Liver (tissue), 8 donors: ENCODE measurements at regions not wholly inside any gene's neighbourhood (a gene's known extent, or its start where the extent isn't known, plus 50 kb on each side); places are given as distances from the start of the nearest gene placed in this dataset.

Experiments
- DNase-seq: peaks from one replicate; pipeline ENCODE4 v3.0.0-alpha.2; 2017; ENCODE audit warnings: low spot score
- H3K27ac ChIP-seq, 2 donors: one replicate each; pipeline ENCODE4 v1.7.0; 2013; ENCODE audit warnings: inconsistent platforms in 2 of 2, low read length in 2 of 2, control low read depth in 1 of 2, low read depth in 1 of 2, mild to moderate bottlenecking in 1 of 2
- H3K27me3 ChIP-seq, 4 donors: one replicate each; pipeline versions ENCODE4 v1.6.1 to v1.7.0; 2013; ENCODE audit warnings: low read length in 3 of 4, inconsistent platforms in 1 of 4, mild to moderate bottlenecking in 1 of 4, moderate library complexity in 1 of 4; ENCODE audit not compliant: control insufficient read depth in 4 of 4, insufficient read depth in 4 of 4
- H3K36me3 ChIP-seq, 4 donors: one replicate each; pipeline versions ENCODE4 v1.6.1 to v1.7.0; 2013; ENCODE audit warnings: low read length in 3 of 4, mild to moderate bottlenecking in 3 of 4, low read depth in 1 of 4, moderate library complexity in 1 of 4; ENCODE audit not compliant: control insufficient read depth in 4 of 4, insufficient read depth in 3 of 4
- H3K4me1 ChIP-seq, 4 donors: one replicate each; pipeline versions ENCODE4 v1.6.1 to v1.7.0; 2013; ENCODE audit warnings: low read length in 3 of 4, mild to moderate bottlenecking in 3 of 4, moderate library complexity in 1 of 4; ENCODE audit not compliant: control insufficient read depth in 4 of 4, insufficient read depth in 4 of 4
- H3K4me3 ChIP-seq, 3 donors: one replicate each; pipeline versions ENCODE4 v1.6.1 to v1.7.0; 2013; ENCODE audit warnings: low read length in 3 of 3, control low read depth in 1 of 3, low read depth in 1 of 3, mild to moderate bottlenecking in 1 of 3
- H3K9ac ChIP-seq, 2 donors: one replicate each; pipeline ENCODE4 v1.7.0; 2013; ENCODE audit warnings: low read length in 2 of 2, mild to moderate bottlenecking in 2 of 2, moderate library complexity in 2 of 2, control low read depth in 1 of 2, low read depth in 1 of 2
- H3K9me3 ChIP-seq, 4 donors: one replicate each; pipeline versions ENCODE4 v1.6.1 to v1.7.0; 2013; ENCODE audit warnings: low read length in 3 of 4; ENCODE audit not compliant: control insufficient read depth in 4 of 4
- EGR1 ChIP-seq, 2 donors: IDR thresholded peaks; 2 replicates each; pipeline ENCODE4 v1.6.1; 2016 to 2018; ENCODE audit warnings: antibody characterized with exemption in 2 of 2, low read depth in 2 of 2
- FOXA1 ChIP-seq: IDR thresholded peaks from 2 replicates; pipeline ENCODE4 v1.6.1; 2016; ENCODE audit warnings: antibody characterized with exemption
- GABPA ChIP-seq, 2 donors: IDR thresholded peaks in 1 of 2; conservative IDR thresholded peaks in 1 of 2; 2 replicates each; pipeline ENCODE4 v1.6.1; 2016; ENCODE audit warnings: antibody characterized with exemption in 2 of 2, mild to moderate bottlenecking in 1 of 2, moderate library complexity in 1 of 2
- HNF4A ChIP-seq, 2 donors: conservative IDR thresholded peaks; 2 replicates each; pipeline ENCODE4 v1.6.1; 2016; ENCODE audit warnings: antibody characterized with exemption in 2 of 2, mild to moderate bottlenecking in 2 of 2
- JUND ChIP-seq, 2 donors: IDR thresholded peaks; 2 replicates each; pipeline ENCODE4 v1.6.1; 2016; ENCODE audit warnings: antibody characterized with exemption in 2 of 2
- NR2F2 ChIP-seq: IDR thresholded peaks from 2 replicates; pipeline ENCODE4 v1.6.1; 2016; ENCODE audit warnings: antibody characterized with exemption
- RAD21 ChIP-seq, 2 donors: IDR thresholded peaks; 2 replicates each; pipeline ENCODE4 v1.6.1; 2016; ENCODE audit warnings: antibody characterized with exemption in 2 of 2, mild to moderate bottlenecking in 2 of 2
- RXRA ChIP-seq, 2 donors: IDR thresholded peaks; 2 replicates each; pipeline ENCODE4 v1.6.1; 2017 to 2018; ENCODE audit warnings: antibody characterized with exemption in 2 of 2, mild to moderate bottlenecking in 1 of 2
- SP1 ChIP-seq: IDR thresholded peaks from 2 replicates; pipeline ENCODE4 v1.6.1; 2018; ENCODE audit warnings: antibody characterized with exemption, mild to moderate bottlenecking
- TAF1 ChIP-seq: conservative IDR thresholded peaks from 2 replicates; pipeline ENCODE4 v1.6.1; 2016; ENCODE audit warnings: antibody characterized with exemption, mild to moderate bottlenecking
- YY1 ChIP-seq: IDR thresholded peaks from 2 replicates; pipeline ENCODE4 v1.6.1; 2016; ENCODE audit warnings: antibody characterized with exemption, mild to moderate bottlenecking
- WGBS: extraction: QIAGEN DNeasy Blood & Tissue Kit; methylation state at CpG from one replicate; pipeline ENCODE4 v1.1.7; 2013; 5-methylcytosine and 5-hydroxymethylcytosine counted together
- TF ChIP-seq, protein P1 (sequence below): IDR thresholded peaks from 2 replicates; pipeline ENCODE4 v1.6.1; 2016; ENCODE audit warnings: antibody characterized with exemption
- TF ChIP-seq, protein P2 (sequence below): IDR thresholded peaks from 2 replicates; pipeline ENCODE4 v1.6.1; 2016; ENCODE audit warnings: antibody characterized with exemption
- TF ChIP-seq, protein P3 (sequence below): IDR thresholded peaks from 2 replicates; pipeline ENCODE4 v1.6.1; 2016; ENCODE audit warnings: antibody characterized with exemption, mild to moderate bottlenecking
- TF ChIP-seq, protein P4 (sequence below): fragments of 150-350 bp; IDR thresholded peaks from 2 replicates; pipeline ENCODE4 v1.5.1; 2017; ENCODE audit warnings: improper control_type of control experiment, low read depth, low read length; ENCODE audit not compliant: missing input control
- TF ChIP-seq, protein P5 (sequence below): IDR thresholded peaks from 2 replicates; pipeline ENCODE4 v1.6.1; 2016; ENCODE audit warnings: antibody characterized with exemption
- donor health status: healthy.
- donor health status: healthy.
- donor health status: healthy.
- donor health status: healthy.
- donor health status: healthy.

DNA sequence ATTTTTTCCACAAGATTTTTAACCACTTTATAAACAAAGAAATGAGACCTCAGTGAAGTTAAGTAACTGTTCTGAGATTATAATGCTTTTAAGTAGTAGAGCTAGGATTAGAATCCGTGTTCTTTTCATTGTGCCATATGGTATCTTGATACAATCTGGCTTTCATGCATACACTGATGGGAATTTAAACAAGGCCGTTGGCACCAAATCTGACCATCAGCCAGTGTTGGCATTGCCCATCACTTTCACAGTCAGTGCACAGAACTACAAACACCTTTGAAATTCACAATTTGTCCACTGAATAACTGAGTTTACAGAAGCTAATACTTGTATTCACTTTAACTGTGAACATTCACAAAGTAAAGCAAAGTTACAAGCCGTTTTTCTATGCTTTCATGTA lies 1228.0 kb downstream of the TBC1D22A start:
- Histone ChIP-seq H3K27ac (no peak overlapping the region), H3K9me3 (peaks cover 0 to 12% (median 3%) of the 10 kb centered on the region in 4 donors), H3K4me3 (no peak overlapping the region), H3K36me3 (no peaks in the 10 kb centered on the region), H3K4me1 (no peaks in the 10 kb centered on the region), H3K27me3 (peaks cover 0 to 2% (median 0%) of the 10 kb centered on the region in 4 donors), H3K9ac (no peak overlapping the region)
- WGBS = 41% methylated on average over 3 of the region's 3 CpGs
- no peak for DNase-seq
- TF ChIP-seq, protein P1, sequence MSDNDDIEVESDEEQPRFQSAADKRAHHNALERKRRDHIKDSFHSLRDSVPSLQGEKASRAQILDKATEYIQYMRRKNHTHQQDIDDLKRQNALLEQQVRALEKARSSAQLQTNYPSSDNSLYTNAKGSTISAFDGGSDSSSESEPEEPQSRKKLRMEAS = no peak
- TF ChIP-seq JUND (IDR thresholded peaks at IDR 0.05) (no peak), RAD21 (IDR thresholded peaks at IDR 0.05) (no peak), SP1 (no peak), NR2F2 (no peak), FOXA1 (no peak), YY1 (no peak), EGR1 (IDR thresholded peaks at IDR 0.05; ENCODE audit: low read depth in 2 of 2) (no peak), HNF4A (conservative IDR thresholded peaks at IDR 0.05) (no peak), GABPA (IDR thresholded peaks at IDR 0.05 in 1 of 2, conservative IDR thresholded peaks at IDR 0.05 in 1 of 2) (no peak), TAF1 (no peak), RXRA (IDR thresholded peaks at IDR 0.05) (no peak)
- TF ChIP-seq, protein P2, sequence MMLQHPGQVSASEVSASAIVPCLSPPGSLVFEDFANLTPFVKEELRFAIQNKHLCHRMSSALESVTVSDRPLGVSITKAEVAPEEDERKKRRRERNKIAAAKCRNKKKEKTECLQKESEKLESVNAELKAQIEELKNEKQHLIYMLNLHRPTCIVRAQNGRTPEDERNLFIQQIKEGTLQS = no peak
- TF ChIP-seq, protein P3, sequence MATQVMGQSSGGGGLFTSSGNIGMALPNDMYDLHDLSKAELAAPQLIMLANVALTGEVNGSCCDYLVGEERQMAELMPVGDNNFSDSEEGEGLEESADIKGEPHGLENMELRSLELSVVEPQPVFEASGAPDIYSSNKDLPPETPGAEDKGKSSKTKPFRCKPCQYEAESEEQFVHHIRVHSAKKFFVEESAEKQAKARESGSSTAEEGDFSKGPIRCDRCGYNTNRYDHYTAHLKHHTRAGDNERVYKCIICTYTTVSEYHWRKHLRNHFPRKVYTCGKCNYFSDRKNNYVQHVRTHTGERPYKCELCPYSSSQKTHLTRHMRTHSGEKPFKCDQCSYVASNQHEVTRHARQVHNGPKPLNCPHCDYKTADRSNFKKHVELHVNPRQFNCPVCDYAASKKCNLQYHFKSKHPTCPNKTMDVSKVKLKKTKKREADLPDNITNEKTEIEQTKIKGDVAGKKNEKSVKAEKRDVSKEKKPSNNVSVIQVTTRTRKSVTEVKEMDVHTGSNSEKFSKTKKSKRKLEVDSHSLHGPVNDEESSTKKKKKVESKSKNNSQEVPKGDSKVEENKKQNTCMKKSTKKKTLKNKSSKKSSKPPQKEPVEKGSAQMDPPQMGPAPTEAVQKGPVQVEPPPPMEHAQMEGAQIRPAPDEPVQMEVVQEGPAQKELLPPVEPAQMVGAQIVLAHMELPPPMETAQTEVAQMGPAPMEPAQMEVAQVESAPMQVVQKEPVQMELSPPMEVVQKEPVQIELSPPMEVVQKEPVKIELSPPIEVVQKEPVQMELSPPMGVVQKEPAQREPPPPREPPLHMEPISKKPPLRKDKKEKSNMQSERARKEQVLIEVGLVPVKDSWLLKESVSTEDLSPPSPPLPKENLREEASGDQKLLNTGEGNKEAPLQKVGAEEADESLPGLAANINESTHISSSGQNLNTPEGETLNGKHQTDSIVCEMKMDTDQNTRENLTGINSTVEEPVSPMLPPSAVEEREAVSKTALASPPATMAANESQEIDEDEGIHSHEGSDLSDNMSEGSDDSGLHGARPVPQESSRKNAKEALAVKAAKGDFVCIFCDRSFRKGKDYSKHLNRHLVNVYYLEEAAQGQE = no peak
- TF ChIP-seq, protein P4, sequence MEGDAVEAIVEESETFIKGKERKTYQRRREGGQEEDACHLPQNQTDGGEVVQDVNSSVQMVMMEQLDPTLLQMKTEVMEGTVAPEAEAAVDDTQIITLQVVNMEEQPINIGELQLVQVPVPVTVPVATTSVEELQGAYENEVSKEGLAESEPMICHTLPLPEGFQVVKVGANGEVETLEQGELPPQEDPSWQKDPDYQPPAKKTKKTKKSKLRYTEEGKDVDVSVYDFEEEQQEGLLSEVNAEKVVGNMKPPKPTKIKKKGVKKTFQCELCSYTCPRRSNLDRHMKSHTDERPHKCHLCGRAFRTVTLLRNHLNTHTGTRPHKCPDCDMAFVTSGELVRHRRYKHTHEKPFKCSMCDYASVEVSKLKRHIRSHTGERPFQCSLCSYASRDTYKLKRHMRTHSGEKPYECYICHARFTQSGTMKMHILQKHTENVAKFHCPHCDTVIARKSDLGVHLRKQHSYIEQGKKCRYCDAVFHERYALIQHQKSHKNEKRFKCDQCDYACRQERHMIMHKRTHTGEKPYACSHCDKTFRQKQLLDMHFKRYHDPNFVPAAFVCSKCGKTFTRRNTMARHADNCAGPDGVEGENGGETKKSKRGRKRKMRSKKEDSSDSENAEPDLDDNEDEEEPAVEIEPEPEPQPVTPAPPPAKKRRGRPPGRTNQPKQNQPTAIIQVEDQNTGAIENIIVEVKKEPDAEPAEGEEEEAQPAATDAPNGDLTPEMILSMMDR = no peak
- TF ChIP-seq, protein P5, sequence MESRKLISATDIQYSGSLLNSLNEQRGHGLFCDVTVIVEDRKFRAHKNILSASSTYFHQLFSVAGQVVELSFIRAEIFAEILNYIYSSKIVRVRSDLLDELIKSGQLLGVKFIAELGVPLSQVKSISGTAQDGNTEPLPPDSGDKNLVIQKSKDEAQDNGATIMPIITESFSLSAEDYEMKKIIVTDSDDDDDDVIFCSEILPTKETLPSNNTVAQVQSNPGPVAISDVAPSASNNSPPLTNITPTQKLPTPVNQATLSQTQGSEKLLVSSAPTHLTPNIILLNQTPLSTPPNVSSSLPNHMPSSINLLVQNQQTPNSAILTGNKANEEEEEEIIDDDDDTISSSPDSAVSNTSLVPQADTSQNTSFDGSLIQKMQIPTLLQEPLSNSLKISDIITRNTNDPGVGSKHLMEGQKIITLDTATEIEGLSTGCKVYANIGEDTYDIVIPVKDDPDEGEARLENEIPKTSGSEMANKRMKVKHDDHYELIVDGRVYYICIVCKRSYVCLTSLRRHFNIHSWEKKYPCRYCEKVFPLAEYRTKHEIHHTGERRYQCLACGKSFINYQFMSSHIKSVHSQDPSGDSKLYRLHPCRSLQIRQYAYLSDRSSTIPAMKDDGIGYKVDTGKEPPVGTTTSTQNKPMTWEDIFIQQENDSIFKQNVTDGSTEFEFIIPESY = no peak
